ENCODE measurements at regions not wholly inside any gene's neighbourhood (a gene's known extent, or its start where the extent isn't known, plus 50 kb on each side); places are given as distances from the start of the nearest gene placed in this dataset.

- H3K27me3 ChIP-seq (ENCODE audit: control insufficient read depth, insufficient read depth, low read length), result no peaks in the 10 kb centered on the region
- no peak overlapping the region for H3K27ac ChIP-seq (ENCODE audit: low read length)
- no peaks in the 10 kb centered on the region for H3K36me3 ChIP-seq (ENCODE audit: control insufficient read depth, insufficient read depth, low read length)
- no peaks in the 10 kb centered on the region for H3K4me1 ChIP-seq (ENCODE audit: control insufficient read depth, insufficient read depth, low read length)
- H3K4me3 ChIP-seq (ENCODE audit: low read length), result no peak overlapping the region
- no peaks in the 10 kb centered on the region for H3K9me3 ChIP-seq (replicated peaks; ENCODE audit: control insufficient read depth, low read depth, low read length)
- WGBS (ENCODE audit: insufficient coverage), result no CpG with 5 or more reads among the region's 2 CpGs
- no peak for DNase-seq
Observed at GRCh38 chr1:61627365-61627764, 97.6 kb downstream of the TM2D1 start.

GRCh38 chr1:61626816-61627215 is 98.1 kb downstream of the TM2D1 start:
- no CpG with 5 or more reads among the region's 2 CpGs for WGBS (ENCODE audit: insufficient coverage)
- H3K27me3 ChIP-seq (ENCODE audit: control insufficient read depth, insufficient read depth, low read length), result no peaks in the 10 kb centered on the region
- H3K4me1 ChIP-seq (ENCODE audit: control insufficient read depth, insufficient read depth, low read length), result no peaks in the 10 kb centered on the region
- no peaks in the 10 kb centered on the region for H3K9me3 ChIP-seq (replicated peaks; ENCODE audit: control insufficient read depth, low read depth, low read length)
- H3K27ac ChIP-seq (ENCODE audit: low read length), result no peak overlapping the region
- H3K4me3 ChIP-seq (ENCODE audit: low read length), result no peak overlapping the region
- no peaks in the 10 kb centered on the region for H3K36me3 ChIP-seq (ENCODE audit: control insufficient read depth, insufficient read depth, low read length)
- DNase-seq, result no peak

- WGBS (ENCODE audit: insufficient coverage), result no CpG with 5 or more reads among the region's 2 CpGs
- no peak overlapping the region for H3K4me3 ChIP-seq (ENCODE audit: low read length)
- no peaks in the 10 kb centered on the region for H3K4me1 ChIP-seq (ENCODE audit: control insufficient read depth, insufficient read depth, low read length)
- H3K36me3 ChIP-seq (ENCODE audit: control insufficient read depth, insufficient read depth, low read length), result no peaks in the 10 kb centered on the region
- no peaks in the 10 kb centered on the region for H3K27me3 ChIP-seq (ENCODE audit: control insufficient read depth, insufficient read depth, low read length)
- no peaks in the 10 kb centered on the region for H3K9me3 ChIP-seq (replicated peaks; ENCODE audit: control insufficient read depth, low read depth, low read length)
- DNase-seq, result no peak
- no peak overlapping the region for H3K27ac ChIP-seq (ENCODE audit: low read length)
Observed at GRCh38 chr1:61623852-61624251, 101.1 kb downstream of the TM2D1 start.

GRCh38 chr1:61620536-61620935 is 104.4 kb downstream of the TM2D1 start:
- WGBS (ENCODE audit: insufficient coverage), result 92% methylated on average over 2 of the region's 5 CpGs
- DNase-seq, result no peak
- H3K27ac ChIP-seq (ENCODE audit: low read length), result no peak overlapping the region
- no peaks in the 10 kb centered on the region for H3K27me3 ChIP-seq (ENCODE audit: control insufficient read depth, insufficient read depth, low read length)
- no peak overlapping the region for H3K4me3 ChIP-seq (ENCODE audit: low read length)
- H3K4me1 ChIP-seq (ENCODE audit: control insufficient read depth, insufficient read depth, low read length), result no peaks in the 10 kb centered on the region
- H3K36me3 ChIP-seq (ENCODE audit: control insufficient read depth, insufficient read depth, low read length), result no peaks in the 10 kb centered on the region
- H3K9me3 ChIP-seq (replicated peaks; ENCODE audit: control insufficient read depth, low read depth, low read length), result no peaks in the 10 kb centered on the region

- H3K9me3 ChIP-seq (replicated peaks; ENCODE audit: control insufficient read depth, low read depth, low read length), result no peaks in the 10 kb centered on the region
- no peaks in the 10 kb centered on the region for H3K27me3 ChIP-seq (ENCODE audit: control insufficient read depth, insufficient read depth, low read length)
- no peaks in the 10 kb centered on the region for H3K36me3 ChIP-seq (ENCODE audit: control insufficient read depth, insufficient read depth, low read length)
- DNase-seq, result no peak
- whole genome bisulfite sequencing (ENCODE audit: insufficient coverage), result 92% methylated on average over 6 of the region's 7 CpGs
- no peak overlapping the region for H3K4me3 ChIP-seq (ENCODE audit: low read length)
- H3K27ac ChIP-seq (ENCODE audit: low read length), result no peak overlapping the region
- no peaks in the 10 kb centered on the region for H3K4me1 ChIP-seq (ENCODE audit: control insufficient read depth, insufficient read depth, low read length)
Observed at GRCh38 chr1:61618755-61619154, 106.2 kb downstream of the TM2D1 start.

GRCh38 chr1:61618193-61618592 is 106.7 kb downstream of the TM2D1 start:
- Histone ChIP-seq H3K9me3 (replicated peaks; ENCODE audit: control insufficient read depth, low read depth, low read length) (no peaks in the 10 kb centered on the region), H3K36me3 (ENCODE audit: control insufficient read depth, insufficient read depth, low read length) (no peaks in the 10 kb centered on the region), H3K4me1 (ENCODE audit: control insufficient read depth, insufficient read depth, low read length) (no peaks in the 10 kb centered on the region), H3K27ac (ENCODE audit: low read length) (no peak overlapping the region), H3K27me3 (ENCODE audit: control insufficient read depth, insufficient read depth, low read length) (no peaks in the 10 kb centered on the region), H3K4me3 (ENCODE audit: low read length) (no peak overlapping the region)
- WGBS (ENCODE audit: insufficient coverage), result no CpG with 5 or more reads among the region's 2 CpGs
- no peak for DNase-seq

GRCh38 chr1:61616830-61617229 is 108.1 kb downstream of the TM2D1 start:
- no peaks in the 10 kb centered on the region for H3K27me3 ChIP-seq (ENCODE audit: control insufficient read depth, insufficient read depth, low read length)
- no peak overlapping the region for H3K4me3 ChIP-seq (ENCODE audit: low read length)
- H3K36me3 ChIP-seq (ENCODE audit: control insufficient read depth, insufficient read depth, low read length), result no peaks in the 10 kb centered on the region
- no peak for DNase-seq
- H3K4me1 ChIP-seq (ENCODE audit: control insufficient read depth, insufficient read depth, low read length), result no peaks in the 10 kb centered on the region
- H3K9me3 ChIP-seq (replicated peaks; ENCODE audit: control insufficient read depth, low read depth, low read length), result no peaks in the 10 kb centered on the region
- 100% methylated on average over 1 of the region's 3 CpGs for WGBS (ENCODE audit: insufficient coverage)
- no peak overlapping the region for H3K27ac ChIP-seq (ENCODE audit: low read length)

GRCh38 chr1:61612602-61613001 is 112.3 kb downstream of the TM2D1 start:
- Histone ChIP-seq H3K4me3 (ENCODE audit: low read length) (no peak overlapping the region), H3K4me1 (ENCODE audit: control insufficient read depth, insufficient read depth, low read length) (no peaks in the 10 kb centered on the region), H3K36me3 (ENCODE audit: control insufficient read depth, insufficient read depth, low read length) (no peaks in the 10 kb centered on the region), H3K27me3 (ENCODE audit: control insufficient read depth, insufficient read depth, low read length) (no peaks in the 10 kb centered on the region), H3K27ac (ENCODE audit: low read length) (no peak overlapping the region), H3K9me3 (replicated peaks; ENCODE audit: control insufficient read depth, low read depth, low read length) (no peaks in the 10 kb centered on the region)
- WGBS (ENCODE audit: insufficient coverage), result no CpG with 5 or more reads among the region's 3 CpGs
- DNase-seq, result no peak

GRCh38 chr1:61609040-61609439 is 115.9 kb downstream of the TM2D1 start:
- H3K27me3 ChIP-seq (ENCODE audit: control insufficient read depth, insufficient read depth, low read length), result no peaks in the 10 kb centered on the region
- no peak for DNase-seq
- no peak overlapping the region for H3K27ac ChIP-seq (ENCODE audit: low read length)
- H3K9me3 ChIP-seq (replicated peaks; ENCODE audit: control insufficient read depth, low read depth, low read length), result no peaks in the 10 kb centered on the region
- 92% methylated on average over 2 of the region's 3 CpGs for WGBS (ENCODE audit: insufficient coverage)
- no peak overlapping the region for H3K4me3 ChIP-seq (ENCODE audit: low read length)
- no peaks in the 10 kb centered on the region for H3K36me3 ChIP-seq (ENCODE audit: control insufficient read depth, insufficient read depth, low read length)
- H3K4me1 ChIP-seq (ENCODE audit: control insufficient read depth, insufficient read depth, low read length), result peaks cover 3% of the 10 kb centered on the region

- Histone ChIP-seq H3K4me1 (ENCODE audit: control insufficient read depth, insufficient read depth, low read length) (peaks cover 3% of the 10 kb centered on the region), H3K4me3 (ENCODE audit: low read length) (no peak overlapping the region), H3K36me3 (ENCODE audit: control insufficient read depth, insufficient read depth, low read length) (no peaks in the 10 kb centered on the region), H3K27me3 (ENCODE audit: control insufficient read depth, insufficient read depth, low read length) (no peaks in the 10 kb centered on the region), H3K9me3 (replicated peaks; ENCODE audit: control insufficient read depth, low read depth, low read length) (no peaks in the 10 kb centered on the region), H3K27ac (ENCODE audit: low read length) (no peak overlapping the region)
- 85% methylated on average over 3 of the region's 7 CpGs for WGBS (ENCODE audit: insufficient coverage)
- no peak for DNase-seq
Observed at GRCh38 chr1:61607448-61607847, 117.5 kb downstream of the TM2D1 start.

All from muscle of leg (tissue), 3 donors.